Mucosa of descending colon (tissue), 3 donors: ENCODE measurements at regions not wholly inside any gene's neighbourhood (a gene's known extent, or its start where the extent isn't known, plus 50 kb on each side); places are given as distances from the start of the nearest gene placed in this dataset.

Experiments used
- ATAC-seq: fragments of 200-7000 bp; cut with Tn5 transposase; one replicate; pipeline ENCODE4 v1.9.1; 2020; ENCODE audit warnings: mild to moderate bottlenecking, moderate library complexity
- DNase-seq, 3 donors: peaks; one replicate each; pipeline ENCODE4 v3.0.0-alpha.2; 2020
- H3K36me3 ChIP-seq: fragments of 200-600 bp; one replicate; pipeline ENCODE4 v1.8.0; 2021; ENCODE audit warnings: low read depth, mild to moderate bottlenecking
- H3K4me1 ChIP-seq: fragments of 200-600 bp; one replicate; pipeline ENCODE4 v1.8.0; 2021; ENCODE audit warnings: low read depth, mild to moderate bottlenecking
- H3K4me3 ChIP-seq: fragments of 200-600 bp; one replicate; pipeline ENCODE4 v1.8.0; 2021; ENCODE audit warnings: mild to moderate bottlenecking
- H3K9me3 ChIP-seq: fragments of 200-600 bp; one replicate; pipeline ENCODE4 v1.8.0; 2021; ENCODE audit warnings: mild to moderate bottlenecking
- intact Hi-C, 2 donors: fragments of 100-400 bp; cut with DNase I in 1 of 2; cut with micrococcal nuclease in 1 of 2; formaldehyde crosslinking; loops; one replicate each; pipeline versions ENCODE4 v1.11.0 to v1.11.1; 2022; cut with DNase I, micrococcal nuclease
- TF ChIP-seq, protein P1 (sequence below): fragments of 200-600 bp; IDR thresholded peaks from one replicate; pipeline ENCODE4 v1.8.0; 2022; ENCODE audit warnings: antibody characterized with exemption, mild to moderate bottlenecking
- donor health status: DM: no; HTN: no; CAD: no; lungs with moderate emphysema.
- donor health status: DM: no; HTN: no; CAD: no.
- donor health status: DM: no; HTN: yes; CAD: no.

DNA sequence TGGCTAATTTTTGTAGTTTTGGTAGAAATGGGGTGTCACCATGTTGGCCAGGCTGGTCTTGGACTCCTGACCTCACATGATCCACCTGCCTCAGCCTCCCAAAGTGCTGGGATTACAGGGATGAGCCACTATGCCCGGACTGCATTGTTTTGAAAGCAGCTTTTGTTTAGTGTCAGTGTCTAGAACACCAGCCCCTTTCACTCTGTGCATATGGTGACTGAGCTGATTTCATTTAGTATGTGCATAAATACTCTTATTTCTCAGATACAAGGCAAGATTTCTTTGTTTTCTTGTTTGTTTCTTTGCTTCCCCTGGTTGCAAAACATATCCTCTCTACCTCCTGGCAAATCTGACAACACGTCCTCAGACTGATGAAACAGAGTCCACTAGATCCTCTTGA, 152.8 kb upstream of the CHD6 start:
- intact Hi-C loops: no loop called here
- Histone ChIP-seq H3K4me1 (no peaks in the 10 kb centered on the region), H3K4me3 (no peak overlapping the region), H3K9me3 (no peaks in the 10 kb centered on the region), H3K36me3 (no peaks in the 10 kb centered on the region)
- TF ChIP-seq, protein P1, sequence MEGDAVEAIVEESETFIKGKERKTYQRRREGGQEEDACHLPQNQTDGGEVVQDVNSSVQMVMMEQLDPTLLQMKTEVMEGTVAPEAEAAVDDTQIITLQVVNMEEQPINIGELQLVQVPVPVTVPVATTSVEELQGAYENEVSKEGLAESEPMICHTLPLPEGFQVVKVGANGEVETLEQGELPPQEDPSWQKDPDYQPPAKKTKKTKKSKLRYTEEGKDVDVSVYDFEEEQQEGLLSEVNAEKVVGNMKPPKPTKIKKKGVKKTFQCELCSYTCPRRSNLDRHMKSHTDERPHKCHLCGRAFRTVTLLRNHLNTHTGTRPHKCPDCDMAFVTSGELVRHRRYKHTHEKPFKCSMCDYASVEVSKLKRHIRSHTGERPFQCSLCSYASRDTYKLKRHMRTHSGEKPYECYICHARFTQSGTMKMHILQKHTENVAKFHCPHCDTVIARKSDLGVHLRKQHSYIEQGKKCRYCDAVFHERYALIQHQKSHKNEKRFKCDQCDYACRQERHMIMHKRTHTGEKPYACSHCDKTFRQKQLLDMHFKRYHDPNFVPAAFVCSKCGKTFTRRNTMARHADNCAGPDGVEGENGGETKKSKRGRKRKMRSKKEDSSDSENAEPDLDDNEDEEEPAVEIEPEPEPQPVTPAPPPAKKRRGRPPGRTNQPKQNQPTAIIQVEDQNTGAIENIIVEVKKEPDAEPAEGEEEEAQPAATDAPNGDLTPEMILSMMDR: no peak
- ATAC-seq (no peak), DNase-seq (no peak)

- ATAC-seq (no peak), DNase-seq (no peak)
- TF ChIP-seq, protein P1: no peak
- intact Hi-C loops: no loop called here
- H3K9me3 ChIP-seq: no peaks in the 10 kb centered on the region
- no peak overlapping the region for H3K4me3 ChIP-seq
- no peaks in the 10 kb centered on the region for H3K4me1 ChIP-seq
- no peaks in the 10 kb centered on the region for H3K36me3 ChIP-seq
Measured at GRCh38 chr20:41770427-41770826, 152.2 kb upstream of the CHD6 start.

- TF ChIP-seq, protein P1: no peak
- no peaks in the 10 kb centered on the region for H3K36me3 ChIP-seq
- intact Hi-C loops: no loop called here
- ATAC-seq (no peak), DNase-seq (no peak)
- H3K9me3 ChIP-seq: no peaks in the 10 kb centered on the region
- no peaks in the 10 kb centered on the region for H3K4me1 ChIP-seq
- H3K4me3 ChIP-seq: no peak overlapping the region
Measured at GRCh38 chr20:41769592-41770018, 151.4 kb upstream of the CHD6 start.

GRCh38 chr20:41750137-41750536, 132.0 kb upstream of the CHD6 start:
- DNase-seq (no peak), ATAC-seq (no peak)
- H3K4me3 ChIP-seq: no peak overlapping the region
- no peaks in the 10 kb centered on the region for H3K4me1 ChIP-seq
- intact Hi-C loops: no loop called here
- H3K9me3 ChIP-seq: no peaks in the 10 kb centered on the region
- TF ChIP-seq, protein P1: no peak
- H3K36me3 ChIP-seq: no peaks in the 10 kb centered on the region

DNA sequence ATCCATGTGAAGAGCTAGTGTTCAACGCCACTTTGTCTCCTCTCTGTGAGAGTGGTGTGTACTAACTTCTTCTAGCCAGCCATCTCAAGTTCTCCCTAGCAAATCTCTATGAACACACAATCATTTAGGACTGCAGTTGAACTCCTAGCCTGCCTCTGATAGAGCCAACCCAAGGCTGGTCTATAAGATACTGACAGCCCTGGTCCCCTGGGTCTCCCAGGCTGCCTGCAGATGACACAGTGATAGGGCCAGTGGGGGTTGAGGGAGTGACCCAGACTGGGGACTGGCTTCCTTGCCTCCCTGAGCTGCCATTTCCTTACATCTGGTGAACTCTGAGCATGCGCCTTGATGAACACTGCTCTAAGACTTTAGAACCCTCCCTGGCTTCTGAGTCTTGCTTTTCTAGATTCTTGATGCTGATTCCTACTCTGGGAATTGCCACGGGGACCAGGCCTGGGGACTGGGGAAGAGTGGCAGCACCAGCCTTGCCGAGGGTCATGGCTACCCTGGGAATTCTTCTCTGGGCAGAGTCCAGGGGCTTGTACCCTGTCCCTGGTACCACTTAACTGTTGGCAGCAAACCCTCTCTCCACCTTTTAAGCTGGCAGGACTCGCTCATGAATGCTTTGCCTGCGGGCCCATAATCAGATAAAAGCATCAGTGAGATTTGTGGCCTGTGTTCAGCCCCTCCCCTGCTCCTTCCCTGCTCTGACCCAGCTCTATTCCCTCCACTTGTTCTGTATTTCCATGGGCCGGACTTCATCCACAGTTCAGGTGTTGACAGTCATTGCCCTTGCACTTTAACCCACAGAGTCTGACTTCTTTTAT, 130.8 kb upstream of the CHD6 start:
- DNase-seq: no peak
- no peaks in the 10 kb centered on the region for H3K36me3 ChIP-seq
- TF ChIP-seq, protein P1: no peak
- ATAC-seq: no peak
- H3K4me3 ChIP-seq: no peak overlapping the region
- no peaks in the 10 kb centered on the region for H3K4me1 ChIP-seq
- intact Hi-C loops: no loop called here
- H3K9me3 ChIP-seq: no peaks in the 10 kb centered on the region
